C1 segment of cervical spinal cord (tissue), 14 donors: ENCODE measurements at regions not wholly inside any gene's neighbourhood (a gene's known extent, or its start where the extent isn't known, plus 50 kb on each side); places are given as distances from the start of the nearest gene placed in this dataset.

Experiments
- DNase-seq, 14 donors: peaks; one replicate each; lab custom pipeline; 2025; lab: John Stamatoyannopoulos, UW

DNA sequence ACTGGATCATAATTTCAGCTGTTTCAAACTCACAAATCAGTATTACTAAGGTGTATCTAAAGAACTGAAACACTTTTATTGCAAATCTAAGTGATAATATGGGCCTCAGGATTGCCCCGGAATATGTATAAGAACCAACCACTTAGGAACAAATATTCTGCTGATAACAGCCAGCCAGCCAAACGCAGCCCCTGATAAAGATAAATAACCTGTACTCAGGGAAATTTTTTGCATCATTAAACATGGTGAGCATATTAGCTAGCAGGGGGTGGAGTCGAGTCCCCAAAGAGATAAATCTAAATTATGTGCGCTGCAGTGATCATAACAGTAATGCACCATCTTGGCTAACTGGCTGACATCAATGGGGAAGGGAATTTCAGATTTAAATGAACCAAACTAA, 410.2 kb upstream of the MAP3K7 start:
- DNase-seq: no peak

DNA sequence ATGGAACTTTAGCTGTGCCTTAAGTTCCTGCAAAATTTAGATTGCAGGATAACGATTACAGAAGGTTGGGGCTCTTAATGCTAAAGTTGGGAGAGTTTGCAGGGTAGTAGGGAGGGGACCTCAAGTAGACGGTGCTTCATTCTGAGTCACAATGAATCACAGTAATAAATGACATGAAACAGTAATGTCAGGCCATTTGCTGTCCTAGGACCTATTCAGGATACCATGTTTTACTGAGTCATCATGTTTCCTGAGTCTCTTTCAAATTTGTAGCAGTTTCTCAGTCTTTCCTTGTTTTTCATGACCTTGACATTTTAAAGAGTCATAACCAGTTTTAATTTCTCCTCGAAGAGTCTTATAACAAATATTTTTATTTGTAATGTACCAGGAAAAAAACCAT, 406.9 kb upstream of the MAP3K7 start:
- DNase-seq: no peak

DNA sequence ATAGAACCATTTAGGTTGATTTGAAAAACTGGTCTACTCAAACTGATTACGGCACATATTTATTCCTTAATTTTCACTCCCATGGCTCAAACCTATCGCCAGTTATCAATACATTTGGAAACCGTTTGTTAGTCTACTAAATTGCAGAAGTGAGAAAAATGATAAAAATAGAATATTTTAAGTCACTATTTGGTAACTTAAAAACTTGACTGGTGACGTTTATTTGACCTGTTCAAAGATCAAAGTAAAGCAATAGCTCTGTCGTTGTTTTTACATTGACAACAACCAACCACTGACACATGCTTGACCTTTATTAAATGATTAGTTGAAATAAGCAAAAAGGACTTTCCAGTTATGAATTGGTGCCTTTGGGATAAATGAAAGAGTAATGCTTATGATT, 402.9 kb upstream of the MAP3K7 start:
- DNase-seq: no peak

DNA sequence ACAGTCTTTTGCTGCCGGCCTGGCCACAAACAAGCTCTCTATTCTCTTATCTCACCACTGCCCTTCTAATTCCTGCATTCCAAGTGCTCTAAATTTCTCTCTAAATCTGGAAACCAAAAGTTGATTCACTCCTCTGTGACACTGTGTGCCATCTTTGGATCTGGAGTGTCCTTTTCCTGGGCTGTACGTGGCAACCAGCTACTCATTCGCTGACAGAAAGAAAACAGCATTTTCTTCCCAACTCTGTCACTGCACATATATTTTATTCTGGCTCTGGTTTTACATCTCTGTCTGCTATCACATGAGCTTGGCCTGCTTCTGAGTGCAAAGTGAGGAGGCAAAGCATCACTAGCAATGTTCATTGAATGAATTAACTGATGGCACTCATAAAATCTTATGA, 397.2 kb upstream of the MAP3K7 start:
- DNase-seq: no peak

DNA sequence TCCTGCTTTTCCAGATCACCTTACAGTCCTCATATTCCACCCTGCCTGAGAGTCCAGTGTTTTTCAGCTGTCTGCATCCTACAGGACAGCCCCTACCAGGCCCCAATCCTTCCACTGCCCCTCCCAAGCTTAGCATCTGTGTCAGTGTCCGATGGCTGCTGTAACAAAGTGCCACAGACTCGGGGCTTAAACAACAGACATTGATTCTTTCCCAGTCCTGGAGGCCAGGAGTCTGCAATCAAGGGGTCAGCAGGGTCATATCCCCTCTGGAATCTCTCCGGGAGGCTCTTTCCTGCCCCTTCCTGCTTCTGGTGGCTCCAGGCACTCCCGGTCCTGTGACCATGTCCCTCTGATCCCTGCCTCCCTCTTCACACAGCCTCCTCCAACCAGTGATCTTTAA, 396.6 kb upstream of the MAP3K7 start:
- DNase-seq: no peak

DNA sequence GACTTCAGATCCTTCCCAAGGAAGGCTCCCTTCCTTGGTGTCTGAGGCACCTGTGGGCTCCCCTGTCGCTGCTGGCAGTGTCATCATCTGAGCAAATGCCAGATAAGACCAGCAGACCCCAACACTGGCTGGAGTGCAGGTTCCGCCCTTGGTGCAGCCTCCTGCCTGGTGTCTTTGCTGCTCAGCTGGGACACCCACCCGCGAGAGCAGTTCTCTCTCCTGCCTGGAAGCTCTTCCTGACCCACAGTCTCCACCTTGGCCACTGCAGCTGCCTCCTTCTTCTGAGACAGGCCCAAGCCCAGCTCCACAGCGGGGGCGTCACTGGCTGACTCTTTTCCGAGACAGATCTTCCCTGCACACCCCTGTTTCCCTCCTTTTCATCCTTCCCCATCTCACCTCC, 395.7 kb upstream of the MAP3K7 start:
- no peak for DNase-seq

DNA sequence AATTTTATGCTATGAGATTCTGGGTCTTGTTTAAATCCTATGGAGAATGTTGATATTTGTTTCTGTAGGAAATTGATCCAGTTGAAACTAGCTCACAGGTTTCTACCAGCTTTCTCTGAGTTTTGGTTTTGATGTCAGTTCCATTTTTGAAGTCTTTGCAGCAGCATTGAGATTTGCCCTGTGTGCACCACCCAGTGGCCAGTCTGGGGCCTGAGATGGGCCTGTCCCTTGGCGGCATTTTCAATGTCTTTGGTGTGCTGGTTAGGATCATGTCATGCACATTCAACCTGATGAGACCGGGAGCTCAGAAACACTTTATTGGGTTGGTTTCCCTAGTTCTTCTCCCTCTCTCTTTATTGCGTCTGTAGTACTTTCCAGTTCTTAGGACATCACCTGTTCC, 395.2 kb upstream of the MAP3K7 start:
- no peak for DNase-seq

DNA sequence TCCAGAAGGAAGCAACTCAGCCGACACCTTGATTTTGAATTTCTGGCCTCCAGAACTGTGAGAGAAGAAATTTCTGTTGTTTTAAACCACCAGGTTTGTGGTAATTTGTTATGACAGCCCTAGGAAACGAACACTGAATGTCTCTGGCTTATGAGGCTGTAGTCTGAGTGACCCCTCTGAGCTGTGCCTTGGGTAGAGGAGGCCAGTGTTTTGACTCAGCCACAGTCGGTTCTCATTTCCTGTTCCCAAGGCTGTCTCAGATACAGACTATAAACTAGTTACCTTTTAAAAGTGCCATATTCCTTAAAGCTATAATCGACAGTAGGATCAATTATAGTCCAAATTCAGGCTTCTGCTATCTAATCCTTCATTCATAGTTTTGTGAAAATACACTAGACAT, 391.2 kb upstream of the MAP3K7 start:
- no peak for DNase-seq

DNA sequence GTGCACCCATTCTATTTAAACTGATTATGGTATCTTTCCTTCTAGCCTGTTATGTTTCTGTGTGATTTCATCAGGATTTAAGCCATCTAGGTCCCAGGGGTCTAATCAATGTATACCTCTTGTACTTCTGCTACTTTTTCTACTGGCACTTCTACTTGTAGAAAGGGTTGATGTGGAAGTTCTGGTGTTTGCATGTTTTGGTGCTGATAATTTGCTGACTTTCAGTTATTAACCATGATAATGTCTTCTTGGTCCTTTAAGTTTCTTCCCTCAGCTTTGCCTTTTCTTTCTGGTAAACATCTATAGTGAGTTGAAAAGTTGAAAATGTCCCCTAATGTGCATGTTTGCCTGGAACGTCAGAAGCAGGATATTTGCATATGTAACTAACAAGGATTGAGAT, 390.6 kb upstream of the MAP3K7 start:
- DNase-seq: no peak

DNA sequence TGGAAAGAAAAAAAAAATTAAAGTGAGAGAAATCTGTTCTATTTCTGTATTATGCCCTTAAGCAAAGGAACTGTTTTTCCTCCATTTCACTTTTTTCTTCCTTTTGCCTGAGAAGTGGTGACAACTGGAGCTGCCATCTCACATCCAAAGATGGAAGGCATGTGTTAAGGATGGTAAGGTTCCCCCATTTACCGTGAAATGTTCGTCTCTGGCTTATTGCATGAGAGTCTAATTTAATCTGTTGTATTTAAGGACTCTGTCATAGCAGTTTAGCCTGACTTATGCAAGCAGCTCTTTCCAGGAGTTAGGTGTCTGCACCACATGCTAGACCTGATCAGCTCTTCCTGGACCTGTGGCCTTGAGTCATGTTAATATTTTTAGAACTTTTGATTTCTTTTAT, 389.5 kb upstream of the MAP3K7 start:
- DNase-seq: no peak

DNA sequence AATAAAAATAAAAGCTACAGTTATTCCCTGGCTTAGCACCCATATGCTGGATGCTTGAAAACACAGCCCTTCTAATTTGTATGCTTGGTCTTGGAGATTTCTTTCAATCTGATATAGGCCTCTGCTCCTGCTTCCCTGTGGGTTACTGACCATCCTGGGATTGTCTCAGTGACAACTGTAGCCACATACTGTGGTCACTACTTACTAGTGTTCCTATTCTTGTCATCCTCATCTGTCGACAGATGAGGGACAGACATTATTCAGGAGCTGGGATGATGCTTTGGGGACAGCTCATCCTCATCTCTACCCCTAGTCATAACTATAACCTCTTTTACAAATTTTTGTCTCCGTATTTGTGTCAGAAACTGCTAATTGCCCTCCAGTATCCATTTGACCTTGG, 388.9 kb upstream of the MAP3K7 start:
- no peak for DNase-seq

DNA sequence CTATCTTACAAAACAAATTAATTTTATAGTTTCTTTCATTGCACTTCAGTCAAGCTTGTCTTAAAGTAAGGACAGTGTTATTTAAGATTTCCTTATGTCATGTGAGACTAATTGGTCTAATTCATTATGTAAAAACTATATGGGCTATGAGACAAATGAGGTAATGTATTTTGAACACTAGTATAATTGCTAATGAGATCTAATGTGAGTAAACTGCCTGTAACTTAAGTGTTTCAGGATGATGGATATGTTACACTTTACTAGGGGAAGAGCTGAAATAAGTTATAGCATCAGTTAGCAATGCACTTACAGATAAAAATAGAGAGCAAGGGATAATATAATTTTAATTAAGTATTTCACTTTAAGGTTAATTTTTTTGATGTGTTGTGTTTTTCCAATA, 386.3 kb upstream of the MAP3K7 start:
- no peak for DNase-seq

DNA sequence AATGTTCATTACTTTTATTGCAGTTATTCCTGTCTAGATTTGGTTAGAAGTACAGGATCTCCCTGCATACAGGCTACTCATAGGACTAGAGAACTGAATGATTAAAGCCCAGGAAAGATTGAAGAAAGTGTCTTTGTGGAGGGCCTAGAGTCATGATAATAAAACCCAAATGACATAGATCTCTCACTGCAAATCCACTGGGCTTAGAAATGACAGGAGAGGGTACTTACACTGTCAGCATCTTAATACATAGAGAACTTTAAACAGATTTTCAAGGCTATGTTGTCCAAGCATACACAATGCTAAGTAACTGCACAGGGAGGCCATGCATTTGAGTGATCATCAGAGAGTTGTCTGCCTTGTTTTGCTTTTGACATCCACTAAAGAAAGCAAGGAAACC, 383.8 kb upstream of the MAP3K7 start:
- no peak for DNase-seq

DNA sequence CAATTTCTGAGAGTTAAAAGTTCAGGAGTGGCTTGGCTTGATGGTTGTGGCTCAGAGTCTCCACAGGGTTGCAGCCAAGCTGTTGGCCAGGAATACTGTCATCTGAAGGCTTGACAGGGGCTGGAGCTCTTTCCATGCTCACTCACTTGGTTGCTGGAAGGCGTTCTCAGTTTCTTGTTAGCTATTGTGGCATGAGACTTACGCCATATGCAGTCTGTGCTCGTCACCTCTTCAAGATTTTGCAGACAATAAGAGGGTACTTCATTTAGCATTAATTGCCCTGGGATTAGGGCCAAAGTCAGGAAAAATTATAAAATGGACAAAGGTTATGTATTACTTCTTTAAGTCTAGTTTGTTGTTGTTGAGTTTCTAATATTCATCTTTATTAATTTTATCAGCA, 380.6 kb upstream of the MAP3K7 start:
- no peak for DNase-seq

DNA sequence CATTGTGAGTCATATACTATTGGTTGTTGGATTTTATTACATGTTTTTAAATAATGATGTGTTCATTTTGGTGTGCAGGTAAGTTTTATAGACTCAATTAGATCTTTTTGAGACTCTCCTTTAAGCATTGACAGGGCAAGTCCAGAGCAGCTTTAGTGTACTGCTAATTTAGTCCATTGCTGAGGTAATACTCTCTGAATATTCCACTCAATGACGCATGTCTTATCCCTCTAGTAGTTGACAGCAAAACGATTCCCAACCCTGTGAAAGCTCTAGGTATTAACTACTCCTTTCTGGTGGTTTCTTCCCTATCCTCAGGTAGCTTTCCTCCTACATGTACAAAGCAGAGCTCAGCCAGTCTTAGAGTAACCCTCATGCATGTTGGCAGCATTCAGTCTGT, 373.5 kb upstream of the MAP3K7 start:
- DNase-seq: no peak

DNA sequence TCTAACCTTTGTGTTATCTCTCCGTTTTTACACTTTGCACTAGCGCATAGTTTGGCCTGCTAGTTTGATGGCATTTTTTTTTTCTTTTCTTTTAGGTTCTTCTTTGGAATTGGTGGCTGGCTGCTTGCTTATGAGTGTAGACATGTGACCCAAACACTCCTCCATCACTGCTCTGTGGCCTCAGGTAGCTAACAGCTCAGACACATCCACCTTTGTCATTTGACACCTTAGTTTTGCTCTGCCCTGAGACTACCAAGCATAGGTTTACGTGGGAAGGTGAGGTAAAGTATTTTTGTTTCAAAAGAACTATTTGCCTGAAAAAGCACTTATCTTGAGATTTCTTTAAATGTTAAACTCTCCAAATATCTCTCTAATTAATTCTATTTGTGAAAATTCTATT, 368.4 kb upstream of the MAP3K7 start:
- no peak for DNase-seq

DNA sequence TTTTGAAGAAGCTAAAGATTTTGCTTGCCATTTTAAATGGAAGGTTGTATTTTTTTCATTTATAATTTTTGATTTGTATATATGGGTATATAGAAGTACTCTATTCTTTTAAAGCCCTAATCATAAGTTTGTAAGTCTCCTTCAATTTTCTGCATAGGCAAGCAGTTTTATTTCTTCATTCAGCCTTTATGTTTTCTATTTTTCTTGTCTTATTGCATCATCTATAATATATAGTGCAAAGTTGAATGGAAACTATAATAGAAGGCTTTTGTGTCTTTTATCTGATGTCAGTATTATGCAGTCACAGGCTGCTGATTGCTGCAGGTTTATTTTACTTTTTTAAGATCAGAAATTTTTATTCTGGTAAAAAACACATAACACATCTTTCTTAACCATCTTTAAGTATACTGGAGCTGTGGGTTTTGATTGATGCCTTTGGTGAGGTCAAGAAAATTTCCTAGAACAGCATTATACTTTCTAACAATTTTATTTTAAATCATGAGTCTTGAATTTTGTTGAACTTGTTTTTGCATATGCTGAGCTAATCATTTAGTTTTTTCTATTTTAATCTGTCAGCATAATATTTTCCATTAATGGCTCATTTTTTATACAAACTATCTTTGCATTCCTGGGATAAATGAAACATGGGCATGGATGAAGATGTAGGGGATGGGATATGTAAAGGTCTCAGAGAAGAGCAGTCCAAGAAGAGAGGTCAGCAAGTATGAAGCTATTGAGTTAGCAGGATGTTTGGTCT, 366.7 kb upstream of the MAP3K7 start:
- DNase-seq: no peak

DNA sequence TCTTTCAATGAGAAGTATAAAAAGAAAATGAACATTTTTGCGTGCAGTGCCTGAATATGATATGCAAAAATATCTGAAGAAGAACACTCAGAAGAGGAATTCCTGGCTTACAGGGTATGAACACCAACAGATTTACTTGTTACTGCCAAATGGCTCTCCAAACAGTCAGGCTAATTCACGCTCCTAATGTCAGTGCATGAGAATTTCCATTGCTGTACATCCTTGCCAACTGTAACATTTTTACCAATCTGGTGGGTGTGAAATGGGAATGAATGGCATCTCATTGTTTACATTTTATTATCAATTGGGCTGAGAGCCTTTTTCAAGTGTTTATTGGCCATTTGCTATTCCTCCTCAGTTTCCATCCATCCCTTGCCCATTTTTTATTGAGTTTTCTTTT, 365.3 kb upstream of the MAP3K7 start:
- DNase-seq: no peak

DNA sequence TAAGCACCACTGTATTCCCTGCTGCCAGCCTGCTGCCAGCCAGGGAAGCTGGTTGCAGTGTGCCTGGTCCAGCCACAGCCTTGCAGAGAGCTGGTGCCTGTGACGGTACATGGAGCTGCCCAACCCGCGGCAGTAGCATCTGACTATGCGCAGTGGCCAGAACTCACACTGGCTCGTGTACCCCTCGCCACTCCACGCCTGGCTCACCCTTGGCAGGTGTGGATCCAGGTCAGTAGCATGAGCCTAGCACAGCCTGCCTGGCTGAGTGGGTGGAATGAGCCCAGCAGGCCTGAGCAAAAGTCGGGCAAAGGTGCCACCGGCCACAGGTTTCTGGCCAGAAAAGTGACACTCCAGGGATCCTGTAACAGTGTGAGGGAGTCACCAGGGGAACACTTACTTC, 361.7 kb upstream of the MAP3K7 start:
- DNase-seq: no peak

DNA sequence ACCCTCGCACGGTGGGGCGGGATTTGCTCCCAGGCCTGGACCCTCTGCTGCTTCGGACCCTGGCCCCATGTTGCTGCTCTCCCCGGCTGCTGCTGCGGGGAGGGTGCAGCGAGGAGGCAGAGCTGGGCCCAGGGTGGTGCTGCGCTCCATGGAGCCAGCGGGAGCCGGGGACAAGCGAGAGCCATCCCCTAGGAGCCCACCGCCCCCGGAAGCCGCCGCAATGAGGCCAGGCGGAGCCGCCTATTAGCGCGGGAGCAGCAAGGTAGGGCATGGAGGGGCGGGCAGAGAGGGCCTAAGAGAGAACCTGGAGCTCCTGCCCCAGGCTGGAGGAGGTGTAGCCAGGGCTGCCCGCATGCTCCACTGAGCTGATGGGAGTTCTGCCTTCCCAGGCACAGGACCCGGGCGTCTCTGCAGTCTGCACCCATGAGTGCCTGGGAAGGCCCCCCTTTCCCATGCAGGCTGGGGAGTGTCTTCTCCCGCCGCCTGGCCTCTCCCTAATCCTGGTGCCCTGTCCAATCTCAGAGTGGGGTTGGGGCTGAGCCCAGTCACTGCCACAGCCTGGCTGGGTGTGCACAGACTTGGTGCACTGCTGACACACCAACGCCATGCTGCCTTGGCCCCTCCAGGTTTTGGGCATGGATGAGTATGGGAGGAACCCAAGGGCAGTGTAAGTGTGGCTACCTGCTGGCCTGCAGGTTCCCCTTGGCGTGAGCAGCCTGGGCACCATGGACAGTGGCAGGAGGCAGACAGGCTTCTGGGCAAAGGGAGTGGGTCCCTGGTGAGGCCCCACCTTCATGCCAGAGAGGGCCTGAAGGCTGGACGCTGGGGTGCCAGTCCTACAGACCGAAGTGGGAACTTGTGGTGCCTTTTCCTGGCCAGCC, 360.6 kb upstream of the MAP3K7 start:
- DNase-seq: no peak

DNA sequence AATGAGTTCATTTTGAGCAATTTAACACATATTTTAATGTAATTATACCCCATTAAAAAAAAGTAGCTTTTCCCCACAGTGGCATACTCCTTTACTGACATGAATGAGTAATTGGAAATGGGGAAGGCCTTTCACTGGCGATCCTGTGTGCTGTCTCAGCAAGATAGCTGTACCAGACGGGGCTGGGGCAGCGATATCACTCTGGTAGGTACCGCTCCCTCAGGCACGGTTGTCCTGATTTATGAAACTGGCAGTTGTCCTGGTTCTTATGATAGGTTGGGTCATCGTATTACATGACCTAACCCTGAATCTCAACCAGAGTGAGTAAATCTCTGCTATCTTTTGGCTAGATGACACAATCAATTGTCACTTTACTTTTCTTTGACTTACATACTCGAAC, 355.0 kb upstream of the MAP3K7 start:
- DNase-seq: no peak

DNA sequence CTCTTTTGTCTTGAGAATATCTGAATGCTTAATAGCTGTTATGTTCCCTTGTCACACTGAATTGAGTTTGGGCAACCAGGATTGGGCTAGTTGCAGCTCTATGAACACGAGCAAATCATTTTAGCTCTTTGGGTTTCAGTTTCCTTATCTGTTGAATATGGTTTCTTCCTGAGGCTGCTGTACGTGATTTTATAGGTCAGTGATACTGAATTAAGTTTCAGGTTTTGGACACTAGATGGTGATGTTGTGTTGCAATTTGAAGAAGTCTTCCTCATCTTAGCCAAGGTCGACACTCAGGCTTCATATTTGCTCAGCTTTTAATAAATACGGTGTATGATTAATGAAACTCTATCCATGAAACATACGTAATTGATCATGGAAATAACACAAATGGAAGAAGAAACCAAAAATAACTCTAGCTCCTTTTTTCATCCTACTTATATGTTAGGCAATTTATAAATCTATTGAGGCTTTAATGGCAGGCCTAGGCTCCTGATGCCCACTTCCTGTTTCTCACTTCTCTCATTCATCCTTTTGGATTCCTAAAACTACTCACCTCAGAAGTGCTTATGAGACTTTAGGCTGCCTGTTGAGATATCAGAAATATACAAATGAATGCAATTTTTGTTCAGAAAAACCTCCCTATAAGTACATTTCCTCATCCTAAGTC, 354.1 kb upstream of the MAP3K7 start:
- peak in 1 of 14 donors; percentile 2 for DNase-seq

DNA sequence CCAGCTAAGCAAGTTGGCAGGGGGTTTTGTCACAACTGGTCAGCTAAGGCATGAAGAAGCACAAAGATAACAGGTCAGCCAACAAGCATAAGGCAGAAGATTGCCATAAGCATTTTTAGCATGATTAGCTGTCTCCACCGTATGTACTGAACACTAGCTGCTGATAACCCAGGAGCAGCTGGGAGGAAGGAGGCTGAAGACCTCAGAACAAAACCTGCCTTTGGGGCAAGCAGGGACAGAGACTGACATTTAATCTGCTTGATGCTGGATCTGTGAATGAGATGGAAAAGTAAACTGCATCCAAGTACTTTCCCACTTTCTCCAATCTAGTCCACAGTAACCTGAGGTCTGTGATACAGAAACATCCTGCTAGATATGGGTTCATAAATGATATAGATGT, 353.0 kb upstream of the MAP3K7 start:
- no peak for DNase-seq
